GM23338 (cell line): ENCODE measurements at regions not wholly inside any gene's neighbourhood (a gene's known extent, or its start where the extent isn't known, plus 50 kb on each side); places are given as distances from the start of the nearest gene placed in this dataset.

Experiments
- ATAC-seq: fragments of 200-7000 bp; cut with Tn5 transposase; 3 replicates; pipeline ENCODE4 v1.9.1; 2020
- DNase-seq: peaks from one replicate; pipeline ENCODE4 v3.0.0-alpha.2; 2015; ENCODE audit warnings: low spot score
- H2AFZ ChIP-seq: fragments of 200-600 bp; sonication (generic); 2 replicates; pipeline ENCODE4 v1.8.0; 2016; ENCODE audit warnings: antibody characterized with exemption, mild to moderate bottlenecking, moderate library complexity
- H3F3A ChIP-seq: fragments of 200-600 bp; sonication (generic); replicated peaks from 2 replicates; pipeline ENCODE4 v1.8.0; 2017; ENCODE audit warnings: antibody characterized with exemption, mixed run types, low read depth
- H3K27ac ChIP-seq: fragments of 200-600 bp; sonication (generic); 2 replicates; pipeline ENCODE4 v1.6.1; 2016; ENCODE audit warnings: low read depth
- H3K27me3 ChIP-seq: fragments of 200-600 bp; sonication (generic); 2 replicates; pipeline ENCODE4 v1.8.0; 2016; ENCODE audit warnings: mild to moderate bottlenecking, mixed run types, moderate library complexity; ENCODE audit not compliant: insufficient read depth
- H3K36me3 ChIP-seq: fragments of 200-600 bp; sonication (generic); 2 replicates; pipeline ENCODE4 v1.8.0; 2016; ENCODE audit warnings: mild to moderate bottlenecking; ENCODE audit not compliant: insufficient read depth
- H3K4me1 ChIP-seq: fragments of 200-600 bp; sonication (generic); 2 replicates; pipeline ENCODE4 v1.8.0; 2016; ENCODE audit warnings: mild to moderate bottlenecking, moderate library complexity; ENCODE audit not compliant: insufficient read depth
- H3K4me2 ChIP-seq: fragments of 200-600 bp; sonication (generic); 2 replicates; pipeline ENCODE4 v1.7.1; 2017; ENCODE audit warnings: mixed run types
- H3K4me3 ChIP-seq: fragments of 200-600 bp; sonication (generic); 2 replicates; pipeline ENCODE4 v1.6.1; 2016; ENCODE audit warnings: mixed run types
- H3K79me2 ChIP-seq: fragments of 200-600 bp; sonication (generic); replicated peaks from 2 replicates; pipeline ENCODE4 v1.8.0; 2017; ENCODE audit warnings: mild to moderate bottlenecking; ENCODE audit not compliant: insufficient read depth
- H3K9me2 ChIP-seq: fragments of 200-600 bp; sonication (generic); 2 replicates; pipeline ENCODE4 v1.8.0; 2017; ENCODE audit not compliant: insufficient read depth
- H4K20me1 ChIP-seq: fragments of 200-600 bp; sonication (generic); replicated peaks from 2 replicates; pipeline ENCODE4 v1.8.0; 2017; ENCODE audit warnings: mild to moderate bottlenecking; ENCODE audit not compliant: insufficient read depth
- H3K27ac Mint-ChIP-seq: 2 replicates; pipeline ENCODE4 v1.8.0; 2020; ENCODE audit warnings: inconsistent platforms, mild to moderate bottlenecking, moderate library complexity, mixed read lengths
- H3K27me3 Mint-ChIP-seq: 3 replicates; pipeline ENCODE4 v1.8.0; 2022; ENCODE audit warnings: low read depth, mild to moderate bottlenecking, moderate library complexity, mixed read lengths, inconsistent platforms; ENCODE audit not compliant: insufficient read depth, poor library complexity
- H3K36me3 Mint-ChIP-seq: 3 replicates; pipeline ENCODE4 v1.8.0; 2021; ENCODE audit warnings: low read depth, mild to moderate bottlenecking, inconsistent platforms, moderate library complexity, mixed read lengths
- H3K4me1 Mint-ChIP-seq: 3 replicates; pipeline ENCODE4 v1.8.0; 2020; ENCODE audit warnings: mild to moderate bottlenecking, inconsistent platforms, mixed read lengths
- H3K4me3 Mint-ChIP-seq: 3 replicates; pipeline ENCODE4 v1.8.0; 2021; ENCODE audit warnings: moderate library complexity, mild to moderate bottlenecking, inconsistent platforms, mixed read lengths
- H3K9me3 Mint-ChIP-seq: 3 replicates; pipeline ENCODE4 v1.8.0; 2020; ENCODE audit warnings: moderate library complexity, mild to moderate bottlenecking, inconsistent platforms, mixed read lengths
- CREB1 ChIP-seq: fragments of 250-450 bp; sonication (Bioruptor Pico); IDR thresholded peaks from 2 replicates; pipeline ENCODE4 v1.5.0; 2020; ENCODE audit warnings: low read depth, mild to moderate bottlenecking, moderate library complexity
- CTCF ChIP-seq, 2 experiments: fragments of 200-600 bp in 1 of 2; sonication (generic) in 1 of 2; conservative IDR thresholded peaks; 2 replicates each; pipeline versions ENCODE4 v1.5.1 to v1.6.1; 2016 to 2017; ENCODE audit warnings: antibody characterized with exemption in 2 of 2, low read depth in 2 of 2, mild to moderate bottlenecking in 2 of 2, moderate library complexity in 1 of 2
- ETS1 ChIP-seq: IDR thresholded peaks from 2 replicates; pipeline ENCODE4 v1.6.1; 2016; ENCODE audit warnings: antibody characterized with exemption
- EZH2 ChIP-seq: fragments of 200-600 bp; sonication (generic); IDR thresholded peaks from one replicate; pipeline ENCODE4 v1.8.0; 2017; ENCODE audit warnings: antibody characterized with exemption, mild to moderate bottlenecking, low read depth; ENCODE audit not compliant: unreplicated experiment
- EZH2phosphoT487 ChIP-seq: fragments of 200-600 bp; sonication (generic); IDR thresholded peaks from one replicate; pipeline ENCODE4 v1.8.1; 2018; ENCODE audit warnings: antibody characterized with exemption; ENCODE audit not compliant: unreplicated experiment
- JUNB ChIP-seq: IDR thresholded peaks from one replicate; pipeline ENCODE4 v1.6.1; 2016; ENCODE audit warnings: antibody characterized with exemption; ENCODE audit not compliant: unreplicated experiment
- NANOG ChIP-seq: IDR thresholded peaks from 2 replicates; pipeline ENCODE4 v1.6.1; 2016; ENCODE audit warnings: antibody characterized with exemption, borderline replicate concordance
- POLR2AphosphoS5 ChIP-seq: IDR thresholded peaks from 2 replicates; pipeline ENCODE4 v1.6.1; 2016; ENCODE audit warnings: antibody characterized with exemption, low read depth
- REST ChIP-seq: IDR thresholded peaks from one replicate; pipeline ENCODE4 v1.6.1; 2018; ENCODE audit warnings: antibody characterized with exemption; ENCODE audit not compliant: unreplicated experiment
- STAT1 ChIP-seq: IDR thresholded peaks from one replicate; pipeline ENCODE4 v1.6.1; 2016; ENCODE audit warnings: antibody characterized with exemption; ENCODE audit not compliant: unreplicated experiment
- ZNF114 ChIP-seq: fragments of 250-450 bp; sonication (Bioruptor Pico); IDR thresholded peaks from 2 replicates; pipeline ENCODE4 v1.5.0; 2020; ENCODE audit warnings: mild to moderate bottlenecking, moderate library complexity
- ZNF331 ChIP-seq: fragments of 250-450 bp; sonication (Bioruptor Pico); IDR thresholded peaks from 2 replicates; pipeline ENCODE4 v1.5.0; 2020; ENCODE audit warnings: low read depth, mild to moderate bottlenecking, moderate library complexity
- ZNF462 ChIP-seq: fragments of 250-450 bp; sonication (Bioruptor Pico); IDR thresholded peaks from 2 replicates; pipeline ENCODE4 v1.5.0; 2020; ENCODE audit warnings: mild to moderate bottlenecking, moderate library complexity

GRCh38 chr7:52512656-52513055, 522.8 kb upstream of the POM121L12 start:
- DNase-seq (no peak), ATAC-seq (no peak)

More at GRCh38 chr7:52512656-52513055, 522.8 kb upstream of the POM121L12 start:
- H3K4me2 ChIP-seq, result no peak overlapping the region
- H3K27ac ChIP-seq, result no peak overlapping the region
- Mint-ChIP-seq H3K27me3 (no peaks in the 10 kb centered on the region), H3K4me3 (no peak overlapping the region), H3K27ac (no peak overlapping the region), H3K4me1 (0 out of 3 replicates have a peak, but pooled peaks cover 2% of the 10 kb centered on the region), H3K36me3 (0 out of 3 replicates have a peak, but pooled peaks cover 3% of the 10 kb centered on the region), H3K9me3 (0 out of 3 replicates have a peak, but pooled peaks cover 2% of the 10 kb centered on the region)
- no peaks in the 10 kb centered on the region for H3K27me3 ChIP-seq
- H4K20me1 ChIP-seq, result no peaks in the 10 kb centered on the region
- no peaks in the 10 kb centered on the region for H3K79me2 ChIP-seq
- no peak overlapping the region for H3K4me3 ChIP-seq
- H2AFZ ChIP-seq, result no peak overlapping the region
- TF ChIP-seq POLR2AphosphoS5 (no peak), ZNF331 (CRISPR knock-in tag) (no peak), ZNF114 (CRISPR knock-in tag) (no peak), ETS1 (no peak), ZNF462 (CRISPR knock-in tag) (no peak), NANOG (no peak), STAT1 (no peak), EZH2 (no peak), REST (no peak), CTCF (conservative IDR thresholded peaks at IDR 0.05; ENCODE audit: low read depth in 2 of 2) (no peak), JUNB (no peak), CREB1 (CRISPR knock-in tag) (no peak), EZH2phosphoT487 (no peak)
- no peaks in the 10 kb centered on the region for H3K4me1 ChIP-seq
- no peaks in the 10 kb centered on the region for H3K9me2 ChIP-seq
- H3K36me3 ChIP-seq, result no peaks in the 10 kb centered on the region
- H3F3A ChIP-seq, result no peaks in the 10 kb centered on the region
